ENCODE measurements at regions not wholly inside any gene's neighbourhood (a gene's known extent, or its start where the extent isn't known, plus 50 kb on each side); places are given as distances from the start of the nearest gene placed in this dataset.
"Not testable (repeated sequence)": the region's sequence is repeated elsewhere in the genome, so short reads cannot be mapped to it uniquely, and the experiment has no call there.

- TF ChIP-seq EZH2phosphoT487 (IDR thresholded peaks at IDR 0.05; ENCODE audit: insufficient read depth, low read depth); EZH2 (IDR thresholded peaks at IDR 0.05; ENCODE audit: insufficient read depth, poor library complexity, severe bottlenecking): not testable (repeated sequence)
These were observed 113.9 kb upstream of the ALDH3B2 start for GRCh38 chr11:67788341-67788695.

Measured in GM23248 (cell line).